GM19035 (cell line): ENCODE measurements at regions not wholly inside any gene's neighbourhood (a gene's known extent, or its start where the extent isn't known, plus 50 kb on each side); places are given as distances from the start of the nearest gene placed in this dataset.
"Not testable (repeated sequence)": the region's sequence is repeated elsewhere in the genome, so short reads cannot be mapped to it uniquely, and the experiment has no call there.

Experiments used
- ATAC-seq: cut with Tn5 transposase; IDR thresholded peaks from one replicate; pipeline ENCODE4 v1.9.1; 2021; ENCODE audit not compliant: unreplicated experiment

DNA sequence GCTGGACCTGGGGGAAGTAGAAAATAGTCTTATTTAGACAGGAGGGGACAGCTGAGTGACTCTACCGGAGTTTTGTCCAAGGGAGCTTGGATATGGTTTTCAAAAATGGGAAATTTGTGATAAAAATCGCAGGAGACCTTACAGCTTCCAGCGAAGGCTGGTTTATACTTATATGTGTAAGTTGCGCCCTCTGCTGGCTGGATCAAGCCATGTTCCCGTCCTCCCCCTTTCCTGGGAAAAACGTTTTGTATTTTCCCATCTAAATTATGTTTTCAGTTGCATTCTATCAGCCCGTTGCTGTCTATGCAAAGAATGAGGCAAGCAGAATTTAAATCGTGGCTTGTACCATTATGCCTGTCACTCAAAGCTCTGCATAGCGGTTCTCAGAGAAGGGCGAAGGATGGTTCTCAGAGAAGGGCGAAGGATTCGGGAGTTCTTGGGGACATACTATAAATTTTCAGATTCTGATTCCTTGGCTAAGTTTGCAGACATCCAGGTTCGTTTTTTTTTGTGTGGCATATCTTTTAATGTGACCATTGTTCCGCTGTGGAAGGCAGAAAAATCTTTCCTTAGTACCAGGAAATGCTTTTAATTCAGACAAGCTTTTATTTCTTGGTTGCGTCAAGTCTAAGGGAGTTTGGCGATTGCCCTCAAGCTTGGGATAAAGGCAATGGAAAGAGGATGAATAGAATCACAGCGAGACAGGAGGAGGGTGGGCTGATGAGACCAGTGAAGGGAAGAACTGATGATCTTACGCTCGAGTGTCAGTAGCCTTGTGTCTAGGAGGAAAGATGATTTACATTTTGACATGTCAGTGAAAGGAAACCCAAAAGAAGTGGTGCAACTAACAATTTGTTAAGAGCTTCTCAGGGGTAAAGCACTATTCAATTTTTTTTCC, 128.5 kb upstream of the ARX start:
- no peak for ATAC-seq

DNA sequence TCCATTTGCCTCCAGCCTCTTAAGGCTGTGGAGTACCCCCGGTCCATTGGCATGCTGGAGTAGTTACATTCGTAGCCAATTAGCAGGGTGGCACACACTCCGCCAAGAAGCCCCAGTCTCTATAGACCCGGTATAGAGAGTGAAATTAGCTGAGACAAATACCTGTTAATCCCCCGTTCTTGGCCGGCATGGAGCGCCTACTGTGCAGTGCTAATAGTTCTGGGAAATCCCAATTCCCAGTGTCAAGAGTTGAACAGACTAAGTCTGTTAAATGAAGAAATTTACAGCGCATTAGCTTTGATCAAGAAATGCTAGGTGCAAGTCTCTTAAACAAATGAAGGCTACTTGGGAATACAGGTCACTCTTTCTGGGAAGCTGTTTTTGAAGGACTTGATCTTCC, 127.8 kb upstream of the ARX start:
- no peak for ATAC-seq

DNA sequence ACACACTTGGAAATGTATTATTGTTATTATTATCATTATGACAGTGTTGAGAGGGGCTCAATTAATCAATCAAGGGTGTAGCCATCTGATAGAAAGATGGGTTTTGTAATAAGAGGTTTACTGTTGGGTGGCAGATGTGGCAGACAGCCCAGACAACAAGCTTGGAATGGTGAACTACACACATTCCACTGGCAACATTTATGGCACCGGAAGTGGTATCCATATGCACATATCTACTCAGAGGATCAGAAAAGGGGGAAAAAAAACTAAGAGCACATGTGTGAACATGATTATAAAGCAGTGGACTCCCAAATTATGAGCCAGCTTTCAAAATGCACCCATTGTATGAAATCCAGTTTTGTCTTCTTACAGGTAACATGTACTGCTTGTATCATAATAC, 125.9 kb upstream of the ARX start:
- ATAC-seq, result no peak

DNA sequence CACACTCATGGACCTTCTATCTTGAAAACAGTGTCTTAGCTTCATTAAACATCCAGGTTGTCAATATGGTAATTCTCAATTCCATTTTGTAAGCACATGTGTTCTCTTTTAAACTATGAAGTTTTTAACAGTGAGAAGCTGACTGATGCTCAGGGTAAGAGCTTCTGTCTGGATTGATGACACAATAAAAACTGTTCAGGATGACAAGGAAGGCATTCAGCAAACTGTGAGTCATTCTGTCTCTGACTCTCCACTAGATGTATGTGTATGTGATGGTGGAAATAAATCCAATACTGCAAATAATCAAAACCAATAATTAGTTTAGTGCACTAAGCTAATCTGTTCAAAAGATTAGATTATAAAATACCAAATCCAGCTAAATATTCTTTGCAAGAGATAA, 115.3 kb upstream of the ARX start:
- ATAC-seq, result no peak

DNA sequence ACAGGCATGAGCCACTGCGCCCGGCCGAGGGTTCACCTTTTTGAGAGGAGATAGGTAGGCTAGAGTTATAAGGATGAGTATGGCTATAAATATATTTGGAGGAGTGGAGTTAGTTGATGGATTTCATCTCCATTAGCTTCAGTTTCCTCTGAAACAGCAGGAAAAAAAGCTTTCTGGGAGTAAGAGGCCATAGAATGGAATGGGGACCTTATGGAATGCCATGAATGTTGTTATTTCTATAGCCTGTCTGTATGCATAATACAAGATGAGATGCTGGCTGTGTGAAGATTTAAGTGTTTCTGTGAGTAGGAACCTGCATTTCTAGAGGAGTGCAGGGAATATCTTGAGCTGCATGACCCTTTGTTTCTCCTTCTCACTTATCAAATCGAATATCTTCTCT, 114.9 kb upstream of the ARX start:
- no peak for ATAC-seq

DNA sequence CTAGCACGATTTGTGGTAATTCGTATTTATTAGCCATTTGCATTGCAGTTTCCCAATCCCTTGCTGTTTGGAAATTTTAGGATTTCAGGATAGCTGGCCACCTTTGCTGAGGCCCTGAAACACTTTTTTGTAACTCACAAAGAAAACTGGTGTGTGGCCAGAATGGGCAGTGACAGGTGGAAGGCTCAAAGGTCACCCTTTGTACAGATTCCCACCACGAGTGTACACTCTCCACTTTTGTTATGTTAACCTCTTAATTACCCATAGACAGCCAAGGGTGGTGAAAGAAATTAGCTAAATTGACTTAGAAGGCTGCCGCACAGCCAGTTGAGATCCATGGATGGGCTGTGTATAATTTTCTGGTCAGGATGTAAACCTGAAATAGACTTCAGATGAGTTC, 109.7 kb upstream of the ARX start:
- no peak for ATAC-seq

DNA sequence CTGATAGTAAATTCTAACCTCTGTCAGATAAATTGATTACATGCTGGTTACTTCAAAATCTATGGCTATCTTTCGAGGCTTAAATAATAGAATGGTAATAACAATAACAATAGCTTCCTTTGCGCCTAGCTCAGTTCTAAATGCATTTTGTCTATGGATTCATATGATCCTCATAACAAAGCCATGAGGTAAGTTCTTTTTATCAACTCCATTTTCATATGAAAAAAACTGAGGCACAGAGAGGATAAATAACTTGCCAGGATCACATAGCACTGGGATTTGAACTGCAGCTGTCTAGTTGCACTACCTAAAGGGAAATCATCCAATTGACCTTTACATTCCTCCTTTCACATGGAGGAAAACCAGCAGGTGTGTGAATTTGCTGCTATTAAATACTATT, 108.6 kb upstream of the ARX start:
- ATAC-seq, result no peak

DNA sequence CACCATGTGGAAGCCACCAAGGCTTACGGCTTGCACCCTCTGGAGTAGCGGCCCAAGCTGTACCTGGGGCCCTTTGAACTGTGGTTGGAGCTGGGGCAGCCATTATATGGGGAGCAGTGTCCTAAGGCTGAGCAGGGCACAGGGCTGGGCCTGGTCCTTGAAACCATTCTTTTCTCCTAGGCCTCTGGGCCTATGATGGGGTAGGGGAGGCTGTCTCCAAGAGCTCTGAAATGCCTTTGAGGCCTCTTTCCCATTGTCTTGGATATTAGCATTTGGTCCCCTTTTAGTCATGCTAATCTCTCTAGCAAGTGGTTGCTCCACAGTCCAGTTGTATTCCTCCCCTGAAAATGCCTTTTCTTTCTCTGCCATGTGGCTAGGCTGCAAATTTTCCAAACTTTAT, 96.4 kb upstream of the ARX start:
- ATAC-seq, result no peak

DNA sequence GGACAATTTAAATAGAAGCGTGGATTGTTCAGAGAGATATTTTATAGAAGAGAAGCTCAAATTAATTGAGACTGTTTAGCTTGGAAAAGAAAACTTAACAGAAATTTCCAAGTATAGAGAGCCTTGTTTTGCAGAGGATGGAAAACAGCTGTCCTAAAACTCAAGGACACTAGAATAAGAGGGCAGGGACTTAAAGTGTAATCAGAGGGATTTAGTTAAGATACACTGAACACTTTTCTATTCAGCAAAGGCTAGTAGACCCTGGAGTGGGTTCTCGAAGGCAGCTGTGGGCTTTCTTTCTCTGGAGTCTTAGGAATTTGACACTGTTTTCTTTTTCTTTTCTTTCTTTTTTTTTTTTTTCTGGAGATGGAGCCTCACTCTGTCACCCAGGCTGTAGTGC, 92.7 kb upstream of the ARX start:
- no peak for ATAC-seq

DNA sequence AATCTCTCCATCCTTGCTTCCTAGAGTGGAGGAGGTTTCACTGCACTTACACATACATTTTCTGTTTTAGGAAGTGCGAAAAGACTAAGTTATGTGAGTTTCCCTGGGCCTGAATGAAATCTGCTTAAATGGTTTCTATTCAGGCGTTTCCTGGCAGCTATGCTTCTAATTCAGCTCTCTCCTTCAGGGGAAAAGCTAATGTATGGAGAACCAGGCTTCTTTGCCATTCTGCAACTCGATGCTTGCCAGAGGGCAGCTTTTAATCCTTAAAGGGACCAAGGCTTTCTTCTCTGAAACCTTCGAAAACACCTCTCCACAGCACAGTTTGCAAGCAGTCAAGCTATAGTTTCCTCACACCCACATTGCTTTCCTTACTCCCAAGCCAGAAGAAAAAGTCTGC, 89.5 kb upstream of the ARX start:
- no peak for ATAC-seq

DNA sequence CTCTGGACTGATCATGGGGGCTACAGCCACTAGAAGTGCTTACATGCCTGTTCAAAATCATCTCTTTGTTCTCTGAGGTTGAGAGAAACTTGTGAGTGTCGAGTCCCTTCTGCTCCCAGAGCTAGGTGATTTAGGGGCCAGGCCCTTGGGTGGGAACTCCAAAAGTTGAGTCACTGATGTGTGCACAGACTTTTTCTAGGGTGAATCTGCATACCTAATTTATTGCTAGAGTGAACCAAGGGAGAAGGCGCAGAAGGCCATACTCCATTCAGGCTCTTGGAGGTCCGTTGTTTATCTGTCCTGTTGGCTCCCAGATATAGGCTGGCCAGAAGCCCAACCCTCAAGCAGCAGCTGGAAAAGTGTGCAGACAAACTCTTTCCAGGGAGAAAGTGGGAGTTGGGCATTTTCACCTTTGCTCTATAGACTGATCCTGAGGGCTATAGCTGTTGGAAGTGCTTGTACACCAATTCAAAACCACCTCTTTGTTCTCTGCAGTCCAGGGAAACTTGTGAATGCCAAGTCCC, 80.8 kb upstream of the ARX start:
- ATAC-seq, result no peak

DNA sequence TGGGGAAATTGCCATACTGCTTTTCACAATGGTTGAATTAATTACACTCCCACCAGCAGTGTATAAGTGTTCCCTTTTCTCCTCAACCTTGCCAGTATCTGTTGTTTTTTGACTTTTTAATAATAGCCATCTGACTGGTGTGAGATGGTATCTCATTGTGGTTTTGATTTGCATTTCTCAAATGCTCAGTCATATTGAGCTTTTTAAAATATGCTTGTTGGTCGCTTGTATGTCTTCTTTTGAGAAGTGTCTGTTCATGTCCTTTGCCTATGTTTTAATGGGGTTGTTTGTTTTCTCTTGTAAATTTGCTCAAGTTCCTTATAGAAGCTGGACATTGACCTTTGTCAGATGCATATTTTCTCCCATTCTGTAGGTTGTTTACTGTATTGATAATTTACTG, 75.4 kb upstream of the ARX start:
- ATAC-seq, result not testable (repeated sequence)

DNA sequence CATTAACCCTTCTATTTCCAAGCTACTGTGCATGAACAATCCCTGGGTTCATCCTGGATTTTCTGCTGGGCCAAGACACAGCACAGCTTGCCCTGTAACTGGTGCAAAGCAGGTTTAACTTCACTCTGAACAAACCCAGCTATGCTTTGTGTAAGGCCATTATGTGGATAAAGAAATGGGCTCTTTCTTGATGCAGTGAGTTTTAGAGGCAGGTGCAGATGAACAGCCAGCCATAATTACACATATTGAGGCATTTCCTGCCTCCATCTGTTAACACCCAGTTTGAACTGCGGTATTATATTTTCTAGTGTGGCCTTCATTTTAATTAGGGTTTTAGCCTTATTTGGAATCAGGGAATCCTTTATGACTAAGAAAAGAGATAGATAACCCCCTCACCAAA, 68.7 kb upstream of the ARX start:
- ATAC-seq, result no peak

DNA sequence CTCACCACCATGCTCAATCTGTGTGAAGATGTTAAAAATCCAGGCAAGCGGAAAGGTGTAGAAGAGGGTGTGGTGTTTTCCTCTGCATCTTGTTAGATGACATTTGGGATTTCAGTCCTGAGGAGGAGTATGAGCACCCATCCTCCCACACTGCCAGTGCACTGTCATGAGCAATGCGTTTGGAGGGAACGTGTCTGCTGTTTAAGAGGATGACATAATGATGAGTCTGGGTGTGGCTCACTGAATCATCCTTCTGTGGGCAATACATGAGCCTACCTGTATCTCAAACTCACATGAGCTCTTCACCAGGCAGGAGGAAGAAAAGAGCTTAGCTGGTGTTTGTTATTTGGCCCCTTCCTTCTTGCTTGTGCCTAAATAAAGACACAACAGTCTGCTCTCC, 67.9 kb upstream of the ARX start:
- ATAC-seq, result no peak

DNA sequence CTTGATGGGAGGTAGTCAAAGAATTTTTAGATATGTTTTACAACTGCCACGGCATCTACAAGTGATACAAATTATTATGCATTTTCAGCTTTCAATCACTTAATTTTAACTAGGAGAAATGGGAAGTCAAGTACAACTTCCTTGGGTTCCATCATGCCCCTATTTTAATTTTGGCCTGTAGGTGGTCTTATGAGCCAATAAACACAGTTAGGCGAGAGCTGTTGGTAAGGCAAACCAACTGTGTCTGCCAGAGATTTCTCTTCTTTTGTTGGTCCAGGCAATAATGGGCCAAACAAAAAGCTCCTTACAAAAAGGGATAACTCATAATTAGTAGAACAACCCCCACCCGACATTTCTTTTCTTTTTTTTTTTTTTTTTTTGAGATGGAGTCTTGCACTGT, 63.3 kb upstream of the ARX start:
- ATAC-seq, result no peak

DNA sequence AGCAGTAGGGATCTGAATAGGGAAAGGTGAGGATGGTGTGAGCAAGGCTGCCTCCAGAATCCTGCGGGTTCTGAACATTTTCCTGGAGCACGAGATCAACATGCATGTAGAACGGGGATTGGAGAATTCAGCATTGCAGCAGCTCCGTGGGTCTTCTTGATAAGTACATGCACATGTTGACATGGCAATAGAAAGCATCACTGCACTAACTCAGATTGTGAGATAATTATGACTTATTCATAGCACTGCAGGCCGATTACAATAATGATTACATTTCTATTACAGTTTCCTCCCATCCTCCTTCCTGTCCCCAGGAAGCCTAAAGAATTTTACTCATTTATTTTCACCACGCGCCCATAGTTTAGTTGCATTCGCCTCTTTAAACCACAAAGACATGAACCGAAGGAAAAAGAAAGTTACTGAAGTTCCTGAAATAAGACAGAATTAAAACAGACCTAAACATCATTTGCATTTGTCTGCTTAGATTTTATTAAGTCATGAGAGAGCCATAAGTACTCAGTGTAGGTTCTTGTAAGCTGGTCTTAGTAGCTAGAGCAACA, 61.3 kb upstream of the ARX start:
- ATAC-seq, result no peak

DNA sequence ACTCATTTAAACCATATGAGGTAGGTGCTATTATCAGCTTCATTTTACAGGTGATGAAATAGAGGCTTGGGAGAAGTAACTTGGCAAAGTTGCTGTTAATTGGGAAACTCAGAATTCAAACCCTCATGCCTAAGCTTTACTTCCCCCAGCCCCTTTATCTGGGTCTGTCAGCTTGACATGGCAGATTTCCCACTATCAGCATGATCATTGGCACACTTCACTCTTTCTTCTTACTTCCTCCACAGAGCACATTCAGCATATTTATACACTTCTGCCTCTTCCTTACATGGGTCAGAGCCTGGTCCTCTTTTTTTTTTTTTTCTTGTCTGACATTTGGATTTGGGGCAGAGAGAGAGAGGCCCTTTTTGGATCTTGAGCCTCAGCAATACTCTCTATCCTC, 56.5 kb upstream of the ARX start:
- ATAC-seq, result no peak

DNA sequence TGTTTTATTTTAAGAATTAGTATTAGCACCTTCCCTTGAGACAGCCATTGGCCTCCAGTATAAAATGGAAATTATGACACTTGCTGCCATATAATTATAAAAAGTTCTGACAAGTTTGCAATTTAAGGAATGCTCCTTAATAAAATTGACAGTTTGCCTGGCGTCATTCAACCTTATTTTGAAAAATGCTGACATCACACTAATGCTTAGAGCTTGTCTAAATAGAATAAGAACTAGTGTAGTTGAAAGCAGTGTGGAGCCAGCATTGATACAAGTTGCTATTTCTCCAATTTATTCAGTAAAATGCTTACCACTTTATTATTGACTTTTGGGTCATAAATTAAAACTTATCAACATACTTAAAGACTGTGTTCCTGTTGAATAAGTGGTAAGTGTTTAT, 54.3 kb upstream of the ARX start:
- ATAC-seq, result no peak

DNA sequence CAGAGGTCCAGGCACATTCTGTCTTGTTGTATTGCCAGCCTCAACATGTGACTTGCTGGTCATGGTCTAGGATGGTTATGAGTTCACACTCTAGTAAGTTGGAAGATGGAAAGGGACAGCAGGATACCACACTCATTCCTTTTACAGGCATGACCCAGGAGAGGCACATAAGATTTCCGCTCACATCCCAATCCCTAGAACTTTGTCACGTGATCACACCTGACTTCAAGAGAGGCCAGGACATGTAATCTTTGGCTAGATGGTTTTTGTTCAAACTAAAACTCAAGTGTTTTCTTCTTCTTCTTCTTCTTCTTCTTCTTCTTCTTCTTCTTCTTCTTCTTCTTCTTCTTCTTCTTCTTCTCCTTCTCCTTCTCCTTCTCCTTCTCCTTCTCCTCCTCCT, 53.4 kb upstream of the ARX start:
- ATAC-seq, result no peak

DNA sequence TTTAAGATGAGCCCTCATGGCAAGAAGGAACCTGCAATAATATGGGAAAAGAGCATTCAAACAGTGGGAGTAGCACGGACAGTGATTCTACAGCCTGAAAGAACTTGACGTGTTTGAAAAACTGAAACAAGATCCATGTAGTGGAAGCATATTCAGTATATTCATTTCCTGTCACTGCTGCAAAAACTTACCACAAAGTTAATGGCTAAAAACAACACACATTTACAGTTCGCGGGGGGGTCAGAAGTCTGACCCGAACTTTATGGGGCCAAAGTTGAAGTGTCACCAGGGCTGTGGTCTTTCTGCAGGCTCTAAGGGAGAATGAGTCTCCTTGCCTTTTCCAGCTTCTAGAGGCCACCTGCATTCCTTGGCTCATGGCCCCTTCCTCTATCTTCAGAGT, 52.6 kb upstream of the ARX start:
- no peak for ATAC-seq

DNA sequence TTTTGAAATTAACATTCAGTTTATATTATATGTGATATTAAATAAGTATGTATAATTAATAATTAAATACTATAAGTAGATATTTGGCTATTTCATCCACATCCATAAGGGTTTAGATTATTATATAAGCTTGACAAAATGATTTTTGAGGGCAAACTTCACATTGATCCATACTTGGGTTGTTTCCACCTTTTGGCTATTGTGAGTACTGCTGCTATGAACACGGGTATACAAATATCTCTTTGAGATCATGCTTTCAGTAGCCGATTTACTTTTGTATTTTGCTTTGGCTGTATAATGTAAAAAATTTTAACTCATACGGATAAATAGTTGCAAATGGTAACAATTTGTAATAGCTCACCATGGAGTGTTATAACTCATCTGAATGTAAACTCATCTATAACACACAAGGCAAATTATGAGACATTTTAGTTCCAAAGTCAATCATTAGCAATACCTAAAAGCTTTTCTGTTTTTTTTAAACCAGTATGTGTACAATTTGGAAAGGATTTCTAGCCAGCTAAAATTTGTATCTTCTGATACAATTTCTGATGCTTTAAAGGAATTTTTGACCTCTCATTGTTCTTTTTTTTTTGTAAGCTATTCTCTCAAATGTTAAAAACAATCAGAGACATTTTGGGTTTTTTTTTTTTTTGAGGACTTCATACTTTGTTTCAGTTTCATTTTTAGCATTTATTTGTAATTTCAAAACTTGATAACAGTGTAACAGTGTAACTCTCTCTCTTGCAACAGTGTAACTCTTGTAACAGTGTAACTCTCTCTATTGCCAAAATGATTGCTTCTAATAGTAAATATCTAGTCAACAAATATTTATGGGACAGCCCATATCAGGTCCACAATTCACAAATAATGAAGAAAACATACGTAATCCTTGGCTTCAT, 51.8 kb upstream of the ARX start:
- ATAC-seq, result peak; percentile 70

DNA sequence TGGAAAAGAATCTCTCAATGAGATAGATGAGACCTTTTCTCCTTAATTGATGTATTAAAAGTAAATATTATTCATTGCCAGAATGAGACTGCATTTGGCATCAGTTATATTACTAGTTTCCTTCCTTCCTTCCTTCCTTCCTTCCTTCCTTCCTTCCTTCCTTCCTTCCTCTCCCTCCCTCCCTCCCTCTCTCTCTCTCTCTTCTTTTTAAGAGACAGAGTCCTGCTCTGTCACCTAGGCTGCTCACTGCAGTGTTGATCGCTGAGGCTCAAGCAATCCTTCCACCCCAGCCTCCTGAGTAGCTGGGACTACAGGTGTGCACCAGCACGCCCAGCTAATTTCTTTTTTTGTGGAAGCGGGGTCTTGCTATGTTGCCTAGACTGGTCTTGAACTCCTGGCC, 50.4 kb upstream of the ARX start:
- no peak for ATAC-seq
